ENCODE measurements at regions not wholly inside any gene's neighbourhood (a gene's known extent, or its start where the extent isn't known, plus 50 kb on each side); places are given as distances from the start of the nearest gene placed in this dataset.

DNA sequence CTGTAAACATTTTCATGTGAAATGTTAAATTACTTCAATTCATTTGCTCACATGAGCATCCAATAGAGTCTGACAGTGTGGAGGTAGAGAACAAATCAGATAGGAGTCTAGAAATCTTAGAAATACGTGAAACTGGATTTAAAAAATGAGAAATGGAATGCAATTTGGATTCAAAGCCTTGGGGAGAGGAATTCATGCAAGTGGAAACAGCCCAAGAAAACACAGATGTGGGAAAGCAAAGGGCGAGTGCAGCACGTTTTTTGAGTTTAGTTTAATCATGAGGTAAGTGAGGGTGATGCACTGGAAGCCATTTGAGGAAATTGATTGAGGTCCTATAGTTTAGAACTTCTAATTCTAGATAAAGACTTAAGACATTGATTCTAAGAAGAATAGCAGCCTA lies 434.7 kb downstream of the C3orf38 start:
- H3K36me3 ChIP-seq, result no peaks in the 10 kb centered on the region
- TF ChIP-seq, protein P1, sequence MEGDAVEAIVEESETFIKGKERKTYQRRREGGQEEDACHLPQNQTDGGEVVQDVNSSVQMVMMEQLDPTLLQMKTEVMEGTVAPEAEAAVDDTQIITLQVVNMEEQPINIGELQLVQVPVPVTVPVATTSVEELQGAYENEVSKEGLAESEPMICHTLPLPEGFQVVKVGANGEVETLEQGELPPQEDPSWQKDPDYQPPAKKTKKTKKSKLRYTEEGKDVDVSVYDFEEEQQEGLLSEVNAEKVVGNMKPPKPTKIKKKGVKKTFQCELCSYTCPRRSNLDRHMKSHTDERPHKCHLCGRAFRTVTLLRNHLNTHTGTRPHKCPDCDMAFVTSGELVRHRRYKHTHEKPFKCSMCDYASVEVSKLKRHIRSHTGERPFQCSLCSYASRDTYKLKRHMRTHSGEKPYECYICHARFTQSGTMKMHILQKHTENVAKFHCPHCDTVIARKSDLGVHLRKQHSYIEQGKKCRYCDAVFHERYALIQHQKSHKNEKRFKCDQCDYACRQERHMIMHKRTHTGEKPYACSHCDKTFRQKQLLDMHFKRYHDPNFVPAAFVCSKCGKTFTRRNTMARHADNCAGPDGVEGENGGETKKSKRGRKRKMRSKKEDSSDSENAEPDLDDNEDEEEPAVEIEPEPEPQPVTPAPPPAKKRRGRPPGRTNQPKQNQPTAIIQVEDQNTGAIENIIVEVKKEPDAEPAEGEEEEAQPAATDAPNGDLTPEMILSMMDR (IDR thresholded peaks at IDR 0.05; ENCODE audit: borderline replicate concordance), result no peak
- no peak overlapping the region for H3K4me3 ChIP-seq
- no peak overlapping the region for H3K27ac ChIP-seq (replicated peaks)
- DNase-seq, result no peak
- H3K27me3 ChIP-seq (ENCODE audit: low read depth), result no peaks in the 10 kb centered on the region
- no peaks in the 10 kb centered on the region for H3K9me3 ChIP-seq (replicated peaks)
- H3K4me1 ChIP-seq, result no peaks in the 10 kb centered on the region
- intact Hi-C loops (cut with micrococcal nuclease), result no loop called here

DNA sequence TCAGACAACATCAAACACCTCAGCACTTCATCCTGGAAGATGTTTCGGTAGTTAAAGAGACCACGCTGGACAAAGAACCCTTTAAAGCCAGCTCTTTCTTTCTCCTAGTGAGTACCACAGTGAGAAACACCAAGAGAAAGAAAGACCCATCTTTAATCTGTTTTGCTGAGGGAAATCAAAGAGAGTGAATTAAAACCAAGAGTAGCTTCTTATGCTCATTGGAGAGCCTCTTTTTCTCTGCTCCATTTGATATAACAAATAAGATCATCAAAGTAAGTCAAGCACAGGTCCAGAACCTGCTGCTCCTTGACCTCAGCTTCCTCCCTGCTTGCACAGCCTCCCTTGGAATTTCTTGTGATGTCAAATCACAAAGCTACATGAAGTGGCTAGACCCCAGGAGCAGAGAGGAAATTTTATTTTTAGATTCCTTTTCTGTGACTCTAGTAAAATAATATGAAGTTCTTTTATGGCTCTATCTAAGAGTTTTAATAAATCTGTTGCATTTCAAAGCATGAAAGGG lies 436.4 kb downstream of the C3orf38 start:
- intact Hi-C loops (cut with micrococcal nuclease), result no loop called here
- H3K9me3 ChIP-seq (replicated peaks), result no peaks in the 10 kb centered on the region
- DNase-seq, result no peak
- H3K4me1 ChIP-seq, result no peaks in the 10 kb centered on the region
- H3K4me3 ChIP-seq, result no peak overlapping the region
- TF ChIP-seq, protein P1 (IDR thresholded peaks at IDR 0.05; ENCODE audit: borderline replicate concordance), result no peak
- H3K36me3 ChIP-seq, result no peaks in the 10 kb centered on the region
- no peak overlapping the region for H3K27ac ChIP-seq (replicated peaks)
- no peaks in the 10 kb centered on the region for H3K27me3 ChIP-seq (ENCODE audit: low read depth)

DNA sequence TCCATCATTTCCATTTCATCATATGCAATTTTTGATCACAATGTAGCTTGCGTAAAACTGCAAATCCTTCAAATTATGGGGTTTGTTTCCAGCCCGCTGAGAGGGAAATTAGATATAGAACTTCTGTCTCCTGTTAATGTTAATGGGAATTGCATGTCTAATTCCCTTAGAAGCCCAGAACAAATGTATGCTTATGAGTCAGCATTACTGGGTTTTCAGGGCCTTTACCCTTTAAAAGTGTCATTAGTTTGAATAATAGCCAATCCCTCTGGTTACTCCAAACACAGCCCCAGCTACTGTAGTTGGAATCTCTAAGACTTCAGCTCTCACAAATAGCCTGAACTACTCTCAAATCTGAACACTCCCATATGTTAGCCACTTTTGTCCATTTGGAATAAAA lies 439.4 kb downstream of the C3orf38 start:
- no peak overlapping the region for H3K4me3 ChIP-seq
- no peaks in the 10 kb centered on the region for H3K27me3 ChIP-seq (ENCODE audit: low read depth)
- no peaks in the 10 kb centered on the region for H3K4me1 ChIP-seq
- DNase-seq, result no peak
- TF ChIP-seq, protein P1 (IDR thresholded peaks at IDR 0.05; ENCODE audit: borderline replicate concordance), result no peak
- H3K36me3 ChIP-seq, result no peaks in the 10 kb centered on the region
- no peaks in the 10 kb centered on the region for H3K9me3 ChIP-seq (replicated peaks)
- intact Hi-C loops (cut with micrococcal nuclease), result no loop called here
- no peak overlapping the region for H3K27ac ChIP-seq (replicated peaks)

DNA sequence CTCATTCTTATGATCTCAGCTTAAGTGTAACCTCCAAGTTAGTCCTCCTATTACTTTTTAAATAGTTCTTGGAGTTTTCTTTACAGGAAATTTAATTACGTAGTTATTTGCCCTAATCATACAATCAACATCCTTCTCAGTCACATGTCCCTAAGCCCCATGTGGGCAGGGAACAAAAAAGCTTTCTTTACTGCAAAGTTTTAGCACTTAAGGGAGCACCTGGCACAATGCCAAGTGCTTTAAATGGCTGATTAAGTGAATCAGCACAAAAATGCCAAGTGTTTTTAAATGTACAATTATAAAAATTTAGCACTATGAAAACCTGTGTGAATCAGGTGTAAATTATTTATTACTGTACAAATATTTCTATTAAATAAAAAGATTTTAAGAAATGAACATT lies 445.3 kb downstream of the C3orf38 start:
- Histone ChIP-seq H3K4me1 (no peaks in the 10 kb centered on the region), H3K27me3 (ENCODE audit: low read depth) (no peaks in the 10 kb centered on the region), H3K36me3 (no peaks in the 10 kb centered on the region), H3K9me3 (replicated peaks) (peaks cover 15% of the 10 kb centered on the region), H3K4me3 (no peak overlapping the region), H3K27ac (replicated peaks) (no peak overlapping the region)
- DNase-seq, result no peak
- TF ChIP-seq, protein P1 (IDR thresholded peaks at IDR 0.05; ENCODE audit: borderline replicate concordance), result no peak
- intact Hi-C loops (cut with micrococcal nuclease), result no loop called here

DNA sequence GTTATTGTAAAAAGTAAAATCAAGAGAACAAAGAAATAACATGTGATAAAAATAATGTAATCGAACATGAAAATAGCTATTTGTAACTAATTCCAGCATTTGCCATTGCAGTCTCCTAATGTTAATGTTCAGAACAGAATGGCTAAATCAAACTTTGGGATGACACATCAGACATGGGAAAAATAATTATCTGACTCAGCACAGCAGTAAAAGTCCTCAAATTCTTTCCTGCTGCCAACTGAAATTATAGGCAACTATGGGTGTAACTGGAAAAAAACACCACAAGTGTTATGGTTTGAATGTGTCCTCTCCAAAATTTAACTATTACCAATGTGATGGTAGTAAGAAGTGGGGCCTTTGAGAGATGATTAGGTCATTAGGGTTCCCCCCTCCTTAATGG lies 446.7 kb downstream of the C3orf38 start:
- intact Hi-C loops (cut with micrococcal nuclease), result no loop called here
- Histone ChIP-seq H3K4me3 (no peak overlapping the region), H3K9me3 (replicated peaks) (peaks cover 15% of the 10 kb centered on the region), H3K27ac (replicated peaks) (no peak overlapping the region), H3K27me3 (ENCODE audit: low read depth) (no peaks in the 10 kb centered on the region), H3K36me3 (no peaks in the 10 kb centered on the region), H3K4me1 (no peaks in the 10 kb centered on the region)
- TF ChIP-seq, protein P1 (IDR thresholded peaks at IDR 0.05; ENCODE audit: borderline replicate concordance), result no peak
- no peak for DNase-seq

DNA sequence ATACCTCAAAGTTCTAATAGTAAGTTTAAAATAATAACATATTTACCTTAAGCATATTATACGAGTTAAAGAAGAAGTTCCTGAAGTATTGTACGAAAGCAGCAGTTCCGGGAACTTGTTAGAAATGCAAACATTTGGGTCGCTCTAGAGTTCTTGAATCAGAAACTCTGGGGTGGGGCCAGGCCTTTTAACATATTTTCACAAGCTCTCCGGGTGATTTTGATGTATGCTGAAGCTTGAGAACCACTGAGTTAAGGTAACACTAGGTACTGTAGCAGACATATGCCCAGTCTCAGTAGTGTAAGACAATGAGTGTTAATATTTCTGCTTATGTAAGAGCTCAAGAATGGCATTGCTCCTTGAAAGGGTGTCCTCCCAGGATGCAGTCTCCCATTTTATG lies 461.1 kb downstream of the C3orf38 start:
- TF ChIP-seq, protein P1 (IDR thresholded peaks at IDR 0.05; ENCODE audit: borderline replicate concordance), result no peak
- no peaks in the 10 kb centered on the region for H3K9me3 ChIP-seq (replicated peaks)
- no peak overlapping the region for H3K27ac ChIP-seq (replicated peaks)
- no peaks in the 10 kb centered on the region for H3K4me1 ChIP-seq
- intact Hi-C loops (cut with micrococcal nuclease), result no loop called here
- no peaks in the 10 kb centered on the region for H3K27me3 ChIP-seq (ENCODE audit: low read depth)
- no peaks in the 10 kb centered on the region for H3K36me3 ChIP-seq
- DNase-seq, result no peak
- H3K4me3 ChIP-seq, result no peak overlapping the region
